Stimulated activated naive CD4-positive, alpha-beta T cell treated with Interleukin-2 at 50 U/mL for 16 hours (primary cell): ENCODE measurements at regions not wholly inside any gene's neighbourhood (a gene's known extent, or its start where the extent isn't known, plus 50 kb on each side); places are given as distances from the start of the nearest gene placed in this dataset.
"Not testable (repeated sequence)": the region's sequence is repeated elsewhere in the genome, so short reads cannot be mapped to it uniquely, and the experiment has no call there.

Source experiments
- DNase-seq: peaks from one replicate; lab custom pipeline; 2025; lab: John Stamatoyannopoulos, UW

GRCh38 chr10:43852149-43852548 is 203.5 kb upstream of the ZNF32 start:
- DNase-seq, result no peak

- no peak for DNase-seq
These were observed 202.3 kb upstream of the ZNF32 start for GRCh38 chr10:43851030-43851429.

GRCh38 chr10:43849551-43849950 is 200.9 kb upstream of the ZNF32 start:
- no peak for DNase-seq

- DNase-seq, result no peak
These were observed 198.3 kb upstream of the ZNF32 start for GRCh38 chr10:43846968-43847367.

- DNase-seq, result peak; percentile 27
These were observed 197.6 kb upstream of the ZNF32 start for GRCh38 chr10:43846187-43846680.

DNA sequence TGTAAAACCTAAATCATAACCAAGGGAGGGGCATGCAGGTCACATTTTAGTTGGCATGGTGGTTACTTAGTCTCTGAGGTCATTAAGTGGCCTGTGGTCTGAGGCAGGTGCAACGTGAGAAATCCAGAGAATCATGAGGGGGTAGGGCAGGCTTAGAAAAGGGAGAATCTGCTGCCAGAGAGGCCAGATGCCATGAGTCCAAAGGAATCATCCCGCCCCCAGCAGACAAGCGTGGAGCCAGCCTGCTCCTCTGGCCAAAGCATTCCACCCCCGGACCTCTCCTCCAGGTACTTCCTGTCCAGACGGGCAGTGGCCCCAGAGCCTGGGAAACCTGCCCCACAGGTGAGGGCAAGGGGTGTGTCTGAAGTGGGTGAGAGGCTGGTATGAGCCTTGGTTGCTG is 196.4 kb upstream of the ZNF32 start:
- DNase-seq, result no peak

- no peak for DNase-seq
These were observed 195.5 kb upstream of the ZNF32 start for GRCh38 chr10:43844221-43844620.

DNA sequence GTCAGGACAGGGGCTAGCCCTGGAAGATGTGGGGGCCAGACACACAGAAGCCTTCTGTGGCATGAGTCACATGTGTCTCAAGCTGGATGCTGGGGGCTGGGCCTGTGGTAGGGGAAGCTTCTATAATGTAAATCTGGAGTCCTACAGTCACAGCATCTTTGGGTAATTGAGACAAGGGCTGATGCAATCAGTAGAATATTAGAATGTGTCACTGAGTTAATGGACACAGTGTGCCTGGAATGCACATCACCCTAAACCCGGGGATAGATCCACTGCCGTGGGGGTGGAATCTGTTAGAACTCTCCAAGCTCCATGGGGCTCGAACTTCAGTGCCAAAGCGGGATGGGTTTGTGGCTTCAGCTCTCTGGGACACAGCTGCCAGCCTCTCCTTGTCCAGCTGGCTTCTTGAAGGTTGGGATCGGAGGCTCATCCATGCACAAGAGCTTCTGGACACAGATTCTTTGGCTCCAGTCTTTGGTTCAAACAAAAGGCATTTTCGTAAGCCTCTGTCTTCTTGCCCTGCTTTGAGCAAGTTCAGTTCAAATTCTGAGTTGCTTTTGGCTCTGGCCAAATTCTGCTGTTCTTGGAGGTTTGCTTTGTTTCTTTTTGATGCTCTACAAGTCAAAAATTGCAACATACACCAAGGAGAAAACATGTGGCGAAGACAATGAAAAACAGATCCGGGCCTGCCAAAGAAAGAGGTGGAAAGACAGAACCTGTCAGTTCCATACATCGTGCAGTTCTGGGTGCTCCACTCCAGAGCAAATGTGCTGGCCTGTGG is 194.8 kb upstream of the ZNF32 start:
- no peak for DNase-seq

GRCh38 chr10:43842496-43842895 is 193.8 kb upstream of the ZNF32 start:
- DNase-seq, result no peak

GRCh38 chr10:43842072-43842471 is 193.4 kb upstream of the ZNF32 start:
- DNase-seq, result no peak

DNA sequence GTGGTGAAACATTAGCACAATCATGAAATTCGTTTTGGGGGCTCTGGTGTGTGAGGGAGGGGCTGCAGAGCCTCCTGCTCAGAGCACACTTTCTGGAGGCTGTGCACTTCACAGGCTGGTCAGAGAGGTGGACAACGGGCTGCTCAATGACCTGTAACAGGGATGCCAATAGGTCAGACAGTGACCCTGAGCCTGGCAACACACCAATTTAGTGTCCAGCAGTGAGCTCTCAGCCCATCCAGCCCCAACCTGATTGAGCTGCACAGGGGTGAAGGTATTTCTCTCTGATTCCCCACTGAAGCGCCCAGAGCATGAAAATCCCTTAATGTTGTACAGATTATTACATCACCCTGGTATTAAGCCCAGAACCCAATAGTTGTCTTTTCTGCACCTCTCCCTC is 191.3 kb upstream of the ZNF32 start:
- no peak for DNase-seq

DNA sequence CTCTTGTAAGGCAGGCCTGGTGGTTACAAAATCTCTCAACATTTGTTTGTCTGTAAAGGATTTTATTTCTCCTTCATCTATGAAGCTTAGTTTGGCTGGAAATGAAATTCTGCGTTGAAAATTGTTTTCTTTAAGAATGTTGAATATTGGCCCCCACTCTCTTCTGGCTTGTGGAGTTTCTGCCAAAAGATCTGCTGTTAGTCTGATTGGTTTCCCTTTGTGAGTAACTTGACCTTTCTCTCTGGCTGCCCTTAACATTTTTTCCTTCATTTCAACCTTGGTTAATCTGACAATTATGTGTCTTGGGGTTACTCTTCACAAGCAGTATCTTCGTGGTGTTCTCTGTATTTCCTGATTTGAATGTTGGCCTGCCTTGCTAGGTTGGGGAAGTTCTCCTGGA is 186.1 kb upstream of the ZNF32 start:
- DNase-seq, result not testable (repeated sequence)

- DNase-seq, result no peak
These were observed 179.2 kb upstream of the ZNF32 start for GRCh38 chr10:43827853-43828252.

GRCh38 chr10:43825984-43826383 is 177.3 kb upstream of the ZNF32 start:
- no peak for DNase-seq

DNA sequence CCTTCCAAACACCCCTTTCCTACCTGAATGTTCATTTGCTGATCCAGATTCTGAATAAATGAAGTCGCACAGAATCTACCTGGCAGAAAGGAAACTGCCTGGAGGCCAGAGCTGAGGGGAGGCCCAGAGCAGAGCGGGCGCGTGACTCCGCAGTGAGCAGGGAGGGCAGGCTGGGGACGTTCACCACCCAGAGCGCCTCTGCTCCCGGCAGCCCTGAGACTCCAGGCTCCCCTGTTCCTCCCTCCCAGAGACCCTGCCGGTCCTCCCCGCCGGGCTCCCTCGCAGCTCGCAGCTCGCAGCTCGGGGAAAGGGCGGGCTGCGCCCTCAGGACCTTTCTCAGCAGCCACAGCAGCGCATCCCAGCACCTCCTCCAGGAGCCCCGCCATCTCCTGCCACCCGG is 176.7 kb upstream of the ZNF32 start:
- no peak for DNase-seq

- DNase-seq, result no peak
These were observed 176.3 kb upstream of the ZNF32 start for GRCh38 chr10:43824934-43825333.

DNA sequence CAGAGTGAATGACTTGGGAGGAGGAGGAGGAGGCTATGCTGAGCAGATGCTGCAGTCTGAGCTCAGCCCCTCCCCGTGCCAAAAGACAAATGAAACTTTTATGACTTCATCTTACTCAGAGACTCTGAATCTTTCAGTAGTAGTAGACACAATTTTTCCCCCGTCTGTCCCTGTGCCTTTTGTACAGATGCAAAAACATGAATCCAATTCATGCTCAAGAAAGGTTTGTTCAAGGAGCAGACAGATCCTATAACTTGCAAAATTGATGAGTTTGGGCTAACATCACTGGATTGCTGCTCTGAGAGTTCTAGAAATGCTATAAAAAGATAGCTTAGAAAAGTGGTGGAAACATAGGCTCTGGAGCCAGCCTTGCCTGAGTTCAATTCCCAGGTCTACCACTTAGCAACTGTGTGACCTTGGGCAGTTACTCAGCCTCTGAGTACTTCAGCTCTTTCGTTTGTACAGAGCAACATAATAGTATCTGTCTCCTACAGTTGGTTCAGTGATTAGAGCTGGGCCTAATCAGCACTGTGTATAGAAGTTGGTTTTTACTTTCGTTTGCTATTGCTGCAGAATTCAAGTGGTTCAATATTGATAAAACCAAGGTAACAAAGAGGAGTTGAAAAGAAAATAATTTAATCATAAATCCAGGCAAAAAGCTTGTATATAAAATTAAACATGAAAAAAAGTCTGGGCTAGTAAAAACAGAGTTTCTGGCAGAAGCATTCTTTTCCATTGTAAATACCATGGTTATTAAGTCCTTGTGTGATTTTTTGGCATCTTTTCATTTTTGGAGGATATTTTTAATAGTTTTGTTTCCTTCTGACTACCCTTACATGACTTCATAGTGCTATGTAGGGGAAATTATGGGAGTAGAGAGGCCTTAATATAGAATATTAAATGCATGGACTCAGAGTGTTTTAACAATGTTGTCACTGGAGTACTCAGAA is 174.2 kb upstream of the ZNF32 start:
- DNase-seq, result no peak

- DNase-seq, result no peak
These were observed 172.4 kb upstream of the ZNF32 start for GRCh38 chr10:43821103-43821502.

- no peak for DNase-seq
These were observed 172.0 kb upstream of the ZNF32 start for GRCh38 chr10:43820663-43821062.

GRCh38 chr10:43819464-43820230 is 171.0 kb upstream of the ZNF32 start:
- no peak for DNase-seq

- no peak for DNase-seq
These were observed 170.0 kb upstream of the ZNF32 start for GRCh38 chr10:43818687-43819086.

GRCh38 chr10:43817368-43817767 is 168.7 kb upstream of the ZNF32 start:
- DNase-seq, result no peak
